ENCODE measurements at regions not wholly inside any gene's neighbourhood (a gene's known extent, or its start where the extent isn't known, plus 50 kb on each side); places are given as distances from the start of the nearest gene placed in this dataset.

DNA sequence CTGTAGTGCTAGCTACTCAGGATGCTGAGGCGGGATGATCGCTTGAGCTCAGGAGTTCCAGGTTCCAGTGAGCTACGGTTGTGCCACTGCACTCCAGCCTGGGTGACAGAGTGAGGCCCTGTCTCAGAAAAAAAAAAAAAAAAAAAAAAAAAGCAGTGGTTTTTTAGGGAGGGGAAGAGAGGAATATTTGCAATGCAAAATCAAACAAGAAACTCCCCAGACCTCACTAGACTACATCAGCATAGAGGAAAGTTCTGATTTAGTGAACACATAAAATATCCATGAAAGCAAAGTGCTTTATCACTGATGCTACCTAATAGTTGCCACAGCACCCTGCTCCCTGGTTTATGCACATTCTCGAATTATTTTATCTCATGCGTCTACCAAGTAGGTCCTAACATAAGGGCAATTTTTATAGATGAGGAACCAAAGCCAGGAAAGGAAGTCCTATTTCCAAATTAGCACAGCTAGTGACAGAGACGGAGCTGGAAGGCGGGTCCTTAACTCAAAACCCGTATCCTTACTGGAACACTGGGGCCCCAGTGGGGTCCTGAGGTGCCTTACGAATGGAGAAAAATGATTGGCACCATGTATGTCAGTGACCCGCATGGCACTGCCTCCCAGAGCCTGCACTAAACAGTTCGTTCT is 50.7 kb upstream of the GPR157 start:
- no peak for DNase-seq (ENCODE audit: low read depth)

DNA sequence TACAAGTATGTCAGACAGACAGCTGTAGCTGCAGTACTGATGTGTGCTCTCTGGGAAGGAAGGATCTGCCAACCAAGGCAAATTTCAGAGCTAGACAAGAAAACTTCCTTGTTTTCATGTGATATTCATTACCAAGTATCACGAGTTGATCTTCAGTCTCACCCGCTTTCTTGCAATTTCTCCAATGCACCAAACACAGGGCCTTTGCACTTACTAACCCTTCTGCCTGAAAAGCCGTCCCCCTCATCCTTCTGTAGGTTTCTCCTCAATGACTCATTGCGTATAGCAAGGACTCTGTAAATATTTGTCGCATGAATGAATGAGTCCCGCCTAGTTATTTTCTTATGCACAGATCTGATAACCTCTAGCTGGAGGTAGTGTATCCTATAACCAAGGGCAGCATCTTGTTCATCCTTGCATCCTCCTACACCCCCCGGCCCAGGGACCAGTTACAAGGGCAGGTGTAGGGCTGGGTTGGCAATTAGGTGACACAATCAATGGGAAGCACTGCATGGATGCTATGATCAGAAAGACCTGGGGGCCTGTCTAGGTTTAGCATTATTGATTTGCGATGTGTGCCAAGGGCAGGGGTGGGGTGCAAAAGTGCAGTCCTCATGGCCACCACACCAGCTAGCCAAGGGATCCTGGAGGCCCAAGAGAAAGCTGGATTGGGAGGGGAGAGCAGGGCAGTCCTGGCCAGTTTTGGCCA is 51.4 kb upstream of the GPR157 start:
- no peak for DNase-seq (ENCODE audit: low read depth)

DNA sequence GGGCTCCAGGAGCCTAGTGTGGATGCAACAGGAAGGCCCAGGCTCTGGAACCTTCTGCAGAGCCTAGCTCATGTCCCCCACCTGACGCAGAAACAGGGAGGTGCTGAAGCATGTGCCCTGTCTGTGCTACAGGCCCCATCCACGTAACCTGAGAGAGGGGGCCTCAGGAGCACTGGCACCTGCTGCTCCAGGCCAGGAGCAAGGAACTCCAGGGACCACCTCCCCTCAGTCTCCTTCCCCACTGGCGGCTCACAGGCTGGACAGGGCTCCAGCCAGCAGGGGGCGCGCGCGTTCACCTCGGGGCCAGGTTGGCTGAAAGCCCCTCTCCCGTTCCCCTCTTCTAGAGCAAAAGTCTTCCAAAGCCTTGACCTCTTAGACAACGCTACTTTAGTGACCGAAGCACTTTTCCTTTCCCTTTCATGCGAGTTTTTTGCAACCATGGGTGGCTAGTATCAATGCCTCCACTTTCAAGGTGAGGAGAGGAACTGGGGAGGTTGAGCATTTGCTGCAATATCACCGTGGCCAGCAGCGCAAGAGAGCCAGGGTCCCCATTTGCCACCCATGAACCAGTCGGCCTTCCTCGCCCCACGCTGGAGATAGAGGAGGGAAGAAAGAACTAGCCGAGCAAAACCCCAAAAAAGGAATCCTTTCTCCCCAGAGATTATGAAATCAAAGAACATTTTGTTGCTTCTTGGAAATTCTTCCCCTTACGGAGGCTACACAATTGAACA is 52.4 kb upstream of the GPR157 start:
- peak; percentile 52 for DNase-seq (ENCODE audit: low read depth)

DNA sequence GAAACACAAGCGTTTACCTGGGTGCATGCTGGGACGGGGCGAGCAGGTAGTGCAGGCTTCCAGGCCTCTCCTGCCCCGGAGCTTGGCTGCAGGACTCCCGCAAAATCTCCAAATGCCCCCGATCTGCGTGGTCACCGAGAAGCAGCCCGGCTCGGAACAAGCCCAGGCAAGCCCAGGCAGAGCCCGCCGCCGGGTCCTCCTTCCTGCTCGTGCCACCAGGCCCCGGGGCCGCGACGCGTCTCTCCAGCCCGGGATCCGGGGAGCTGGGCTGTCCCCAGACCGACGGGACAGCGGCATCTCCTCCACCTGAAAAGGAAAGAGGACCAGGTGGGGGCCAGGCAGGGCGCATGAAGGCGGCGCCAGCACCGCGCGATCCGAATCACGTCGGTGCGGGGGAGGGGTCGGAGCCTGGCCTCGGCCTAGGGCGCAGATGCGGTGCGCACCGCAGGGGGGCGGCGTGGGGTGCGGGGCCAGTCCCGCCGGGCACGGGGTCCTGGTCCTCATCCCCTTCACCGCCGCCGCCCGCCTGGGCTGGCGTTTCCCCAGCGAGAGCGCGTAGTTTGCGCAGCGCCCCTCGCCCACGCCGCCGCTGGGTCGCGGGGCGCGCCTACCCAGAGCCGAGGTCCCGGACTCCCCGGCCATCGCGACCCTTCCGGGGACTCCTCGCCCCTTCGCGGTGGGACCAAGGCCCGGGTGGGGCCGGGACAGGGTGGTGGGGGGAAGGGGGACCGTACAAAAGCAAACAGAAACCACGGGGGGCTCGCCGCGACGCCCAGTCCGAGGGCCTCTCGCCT is 52.4 kb upstream of the H6PD start:
- no peak for DNase-seq (ENCODE audit: low read depth)

DNA sequence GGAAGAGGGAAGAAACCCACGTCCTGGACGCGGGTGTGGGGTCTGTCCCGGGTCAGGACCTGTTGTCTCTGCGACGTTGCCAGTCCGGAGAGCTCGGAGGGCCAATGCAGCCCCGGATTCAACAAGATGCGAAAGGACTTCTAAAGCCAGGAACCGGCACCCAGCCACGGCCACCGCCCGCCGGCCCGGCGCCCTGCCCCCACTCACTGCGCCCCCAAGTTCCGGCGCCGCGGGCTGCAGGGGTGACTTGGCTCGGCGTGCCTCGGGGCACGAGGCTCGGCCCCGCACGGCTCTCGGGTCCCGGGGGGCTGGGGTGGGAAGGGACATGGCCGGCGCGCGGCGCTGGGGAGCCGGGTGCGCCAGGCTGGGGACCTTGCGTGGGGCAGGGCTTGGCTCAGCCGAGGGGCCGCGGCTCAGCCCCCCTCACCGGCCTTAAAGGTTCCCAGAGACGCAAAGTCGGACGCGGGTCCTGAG is 51.8 kb upstream of the H6PD start:
- no peak for DNase-seq (ENCODE audit: low read depth)

DNA sequence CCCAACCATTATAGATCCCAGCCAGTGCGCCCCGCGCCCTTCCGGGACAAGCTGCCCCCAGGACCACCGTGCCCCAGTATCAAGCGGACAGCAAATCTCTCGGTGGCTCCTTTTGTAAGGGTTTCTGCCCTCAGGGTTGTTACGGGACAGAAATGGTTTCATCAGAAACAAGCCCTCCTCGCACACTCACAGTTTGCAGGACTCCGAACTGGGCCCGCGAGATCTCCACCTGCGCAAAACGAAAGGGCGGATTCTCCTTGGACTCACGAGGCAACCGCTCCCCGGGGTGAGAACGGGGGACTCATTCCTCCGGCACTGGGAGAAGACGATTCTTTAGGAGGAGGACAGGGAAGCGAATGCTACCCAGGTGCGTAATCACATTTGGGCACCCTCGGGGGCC is 51.1 kb upstream of the H6PD start:
- no peak for DNase-seq (ENCODE audit: low read depth)

DNA sequence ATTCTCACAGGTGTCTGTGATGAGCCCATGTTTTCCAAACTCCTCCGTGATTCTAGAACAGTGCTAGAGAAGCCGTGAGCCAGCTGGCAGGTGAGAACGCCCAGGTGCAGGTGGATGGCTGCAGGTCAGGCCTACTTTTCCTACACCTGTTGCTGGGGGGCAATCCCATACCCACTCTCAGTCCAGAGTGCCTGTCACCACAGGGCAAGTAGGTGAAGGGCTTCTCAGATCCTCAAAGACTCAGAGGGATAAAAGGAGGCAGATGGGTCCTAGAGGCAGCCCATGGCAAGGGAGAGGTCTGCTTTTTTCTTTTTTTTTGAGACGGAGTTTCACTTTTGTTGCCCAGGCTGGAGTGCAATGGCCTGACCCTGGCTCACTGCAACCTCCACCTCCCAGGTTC is 50.7 kb upstream of the H6PD start:
- no peak for DNase-seq (ENCODE audit: low read depth)

DNA sequence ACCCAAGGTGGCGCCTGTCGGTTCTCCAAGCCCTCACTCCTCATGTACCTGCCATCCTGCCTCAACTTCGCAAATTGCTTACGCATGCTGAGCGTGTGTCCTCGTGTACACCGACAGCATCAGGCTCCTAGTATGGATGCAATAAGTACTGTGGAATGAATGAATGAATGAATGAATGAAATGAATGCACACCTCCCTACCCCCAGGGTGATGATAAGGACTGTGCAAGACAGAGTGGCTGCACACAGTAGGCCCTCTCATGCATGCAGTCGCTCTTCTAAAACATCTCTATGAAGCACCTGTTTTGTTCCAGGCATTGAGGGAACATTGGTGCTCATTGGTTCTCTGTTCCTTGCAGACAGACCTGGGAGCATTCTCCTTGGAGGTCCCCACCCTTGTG is 49.8 kb upstream of the H6PD start:
- no peak for DNase-seq (ENCODE audit: low read depth)

All from activated T-cell treated with anti-CD3 and anti-CD28 coated beads for 24 hours (primary cell).